Spleen (tissue), 11 donors: ENCODE measurements at regions not wholly inside any gene's neighbourhood (a gene's known extent, or its start where the extent isn't known, plus 50 kb on each side); places are given as distances from the start of the nearest gene placed in this dataset.

Source experiments
- DNase-seq: peaks from one replicate; pipeline ENCODE4 v3.0.0-alpha.2; 2020
- H3K27ac ChIP-seq, 8 donors: fragments of 200-600 bp; sonication (generic) in 7 of 8; 1 replicate in 4 of 8; 2 replicates in 4 of 8; pipeline versions ENCODE4 v1.5.0 to v1.8.0; 2016 to 2021; ENCODE audit warnings: inconsistent platforms in 4 of 8, mild to moderate bottlenecking in 4 of 8, moderate library complexity in 1 of 8
- H3K27me3 ChIP-seq, 7 donors: fragments of 200-600 bp; sonication (generic) in 6 of 7; replicated peaks in 1 of 7; 1 replicate in 4 of 7; 2 replicates in 3 of 7; pipeline versions ENCODE4 v1.5.0 to v1.8.0; 2016 to 2021; ENCODE audit warnings: inconsistent platforms in 3 of 7, mild to moderate bottlenecking in 1 of 7
- H3K36me3 ChIP-seq, 6 donors: fragments of 200-600 bp; sonication (generic) in 5 of 6; 1 replicate in 4 of 6; 2 replicates in 2 of 6; pipeline versions ENCODE4 v1.5.0 to v1.8.0; 2016 to 2021; ENCODE audit warnings: inconsistent platforms in 2 of 6
- H3K4me1 ChIP-seq, 6 donors: fragments of 200-600 bp; sonication (generic) in 5 of 6; 1 replicate in 3 of 6; 2 replicates in 3 of 6; pipeline versions ENCODE4 v1.5.0 to v1.8.0; 2016 to 2021; ENCODE audit warnings: inconsistent platforms in 3 of 6
- H3K4me3 ChIP-seq, 8 donors: fragments of 200-600 bp; sonication (generic) in 7 of 8; 1 replicate in 4 of 8; 2 replicates in 4 of 8; pipeline versions ENCODE4 v1.5.0 to v1.8.0; 2016 to 2021; ENCODE audit warnings: inconsistent platforms in 4 of 8, mild to moderate bottlenecking in 4 of 8, moderate library complexity in 2 of 8
- H3K9me3 ChIP-seq, 8 donors: fragments of 200-600 bp; sonication (generic) in 7 of 8; 1 replicate in 4 of 8; 2 replicates in 4 of 8; pipeline versions ENCODE4 v1.5.0 to v1.8.0; 2016 to 2021; ENCODE audit warnings: inconsistent platforms in 4 of 8
- POLR2A ChIP-seq, 3 donors: fragments of 450-650 bp; IDR thresholded peaks; one replicate each; pipeline ENCODE4 v1.5.1; 2017; ENCODE audit warnings: antibody characterized with exemption in 3 of 3, mild to moderate bottlenecking in 1 of 3
- POLR2AphosphoS5 ChIP-seq, 3 donors: sonication (generic); formaldehyde crosslinking; IDR thresholded peaks; one replicate each; pipeline ENCODE4 v1.5.1; 2017; ENCODE audit warnings: antibody characterized with exemption in 3 of 3
- whole genome bisulfite sequencing, 5 donors: extraction: QIAGEN DNeasy Blood & Tissue Kit in 3 of 5; methylation state at CpG; one replicate each; pipeline versions ENCODE4 v1.1.5 to v1.1.7; 2013 to 2018; 5-methylcytosine and 5-hydroxymethylcytosine counted together
- intact Hi-C: fragments of 100-400 bp; cut with DNase I; formaldehyde crosslinking; loops from one replicate; pipeline ENCODE4 v1.15.0; 2023; ENCODE audit warnings: low total_unique reads
- TF ChIP-seq, protein P1 (sequence below), 11 experiments: fragments of 200-600 bp in 7 of 11; fragments of 450-650 bp in 4 of 11; sonication (generic) in 4 of 11; IDR thresholded peaks in 8 of 11; conservative IDR thresholded peaks in 3 of 11; 1 replicate in 7 of 11; 2 replicates in 4 of 11; pipeline versions ENCODE4 v1.4.0 to v1.8.0; 2016 to 2021; ENCODE audit warnings: antibody characterized with exemption in 11 of 11, inconsistent platforms in 4 of 11, mild to moderate bottlenecking in 1 of 11
- donor health status: healthy with polysubstance abuse.
- donor health status: DM: no; HTN: no; CAD: no; lungs with moderate emphysema.
- donor health status: DM: no; HTN: no; CAD: no.
- donor health status: Bipolar disorder and iron deficiency.
- donor health status: healthy.
- donor health status: DM: no; HTN: no; CAD: no.
- donor health status: DM: yes; HTN: yes; CAD: no.

DNA sequence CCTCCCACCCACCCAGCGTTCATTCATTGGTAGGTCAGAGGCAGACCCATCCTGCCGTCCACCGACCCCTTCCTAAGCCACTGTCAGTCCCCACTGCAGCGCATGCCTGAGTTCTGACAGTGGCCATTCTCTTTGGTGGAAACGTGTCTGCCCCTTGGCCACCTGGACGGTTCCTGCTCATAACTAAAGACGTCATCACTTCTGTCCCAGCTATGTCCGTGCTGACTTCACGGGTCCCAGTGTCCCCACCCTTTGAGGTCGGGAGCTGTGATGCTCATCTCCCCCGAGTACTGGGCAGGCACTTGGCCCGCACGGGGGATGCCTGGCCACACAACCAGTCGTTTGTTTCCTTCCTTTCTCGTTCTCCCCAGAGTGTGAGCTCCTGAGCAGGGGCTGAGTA is 267.1 kb downstream of the C16orf95 start:
- Histone ChIP-seq H3K4me1 (peaks cover 0 to 8% (median 5%) of the 10 kb centered on the region in 6 donors), H3K9me3 (peaks cover 0 to 15% (median 0%) of the 10 kb centered on the region in 8 donors), H3K36me3 (no peaks in the 10 kb centered on the region), H3K27ac (no peak overlapping the region), H3K27me3 (peaks cover 0 to 38% (median 11%) of the 10 kb centered on the region in 7 donors), H3K4me3 (no peak overlapping the region)
- no peak for DNase-seq
- TF ChIP-seq, protein P1, sequence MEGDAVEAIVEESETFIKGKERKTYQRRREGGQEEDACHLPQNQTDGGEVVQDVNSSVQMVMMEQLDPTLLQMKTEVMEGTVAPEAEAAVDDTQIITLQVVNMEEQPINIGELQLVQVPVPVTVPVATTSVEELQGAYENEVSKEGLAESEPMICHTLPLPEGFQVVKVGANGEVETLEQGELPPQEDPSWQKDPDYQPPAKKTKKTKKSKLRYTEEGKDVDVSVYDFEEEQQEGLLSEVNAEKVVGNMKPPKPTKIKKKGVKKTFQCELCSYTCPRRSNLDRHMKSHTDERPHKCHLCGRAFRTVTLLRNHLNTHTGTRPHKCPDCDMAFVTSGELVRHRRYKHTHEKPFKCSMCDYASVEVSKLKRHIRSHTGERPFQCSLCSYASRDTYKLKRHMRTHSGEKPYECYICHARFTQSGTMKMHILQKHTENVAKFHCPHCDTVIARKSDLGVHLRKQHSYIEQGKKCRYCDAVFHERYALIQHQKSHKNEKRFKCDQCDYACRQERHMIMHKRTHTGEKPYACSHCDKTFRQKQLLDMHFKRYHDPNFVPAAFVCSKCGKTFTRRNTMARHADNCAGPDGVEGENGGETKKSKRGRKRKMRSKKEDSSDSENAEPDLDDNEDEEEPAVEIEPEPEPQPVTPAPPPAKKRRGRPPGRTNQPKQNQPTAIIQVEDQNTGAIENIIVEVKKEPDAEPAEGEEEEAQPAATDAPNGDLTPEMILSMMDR (IDR thresholded peaks at IDR 0.05 in 8 of 11, conservative IDR thresholded peaks at IDR 0.05 in 3 of 11): no peak
- TF ChIP-seq POLR2A (IDR thresholded peaks at IDR 0.05): no peak
- TF ChIP-seq POLR2AphosphoS5 (IDR thresholded peaks at IDR 0.05): no peak
- intact Hi-C loops: no loop called here
- WGBS, 5 donors: 82 to 91% (median 83%) methylated on average over 14 to 15 of the region's 15 CpGs

DNA sequence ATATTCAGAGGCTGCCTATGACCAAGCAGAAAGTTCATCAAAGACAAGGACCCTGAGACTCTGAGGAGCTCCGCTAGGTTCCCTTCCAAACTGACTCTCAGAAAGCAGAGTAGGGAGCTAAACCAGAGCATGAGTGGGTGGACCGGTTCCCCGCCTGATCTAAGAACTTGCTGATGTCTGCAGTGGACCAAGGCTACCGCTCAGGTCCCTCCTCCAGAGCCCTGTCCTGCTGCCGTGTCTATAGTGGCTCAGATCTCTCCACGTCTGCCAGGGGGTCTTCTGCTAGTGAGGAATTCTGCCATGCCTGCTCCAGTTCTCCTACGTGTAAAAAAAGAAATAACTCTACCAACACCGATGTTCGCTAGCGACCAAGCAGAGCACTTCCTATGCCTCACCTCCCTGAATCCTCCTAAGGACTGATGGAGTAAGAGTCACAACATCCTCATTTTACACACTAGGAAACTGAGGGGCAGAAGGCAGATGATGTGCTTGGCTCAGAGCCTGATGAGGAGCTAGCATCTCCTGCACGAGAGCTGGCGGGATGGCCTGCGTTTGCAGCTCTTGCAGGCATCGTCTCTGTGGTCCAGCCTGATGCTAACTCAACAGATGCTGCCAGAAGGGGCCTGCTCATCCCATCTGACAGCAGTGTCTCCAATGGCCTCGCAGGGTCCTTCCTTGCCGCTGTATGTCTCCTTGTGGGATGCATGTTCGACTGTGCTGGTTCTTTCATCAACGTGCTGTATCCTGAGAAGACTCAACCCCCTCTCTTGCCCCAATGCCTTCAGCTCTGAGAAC is 265.5 kb downstream of the C16orf95 start:
- no peaks in the 10 kb centered on the region for H3K36me3 ChIP-seq
- no peak overlapping the region for H3K4me3 ChIP-seq
- TF ChIP-seq, protein P1 (IDR thresholded peaks at IDR 0.05 in 8 of 11, conservative IDR thresholded peaks at IDR 0.05 in 3 of 11): no peak
- no peak for TF ChIP-seq POLR2A (IDR thresholded peaks at IDR 0.05)
- TF ChIP-seq POLR2AphosphoS5 (IDR thresholded peaks at IDR 0.05): no peak
- peaks cover 0 to 15% (median 0%) of the 10 kb centered on the region in 8 donors for H3K9me3 ChIP-seq
- intact Hi-C loops: no loop called here
- no peak for DNase-seq
- H3K27ac ChIP-seq: no peak overlapping the region
- peaks cover 0 to 43% (median 11%) of the 10 kb centered on the region in 7 donors for H3K27me3 ChIP-seq
- peaks cover 0 to 8% (median 5%) of the 10 kb centered on the region in 6 donors for H3K4me1 ChIP-seq
- WGBS, 5 donors: 80 to 90% (median 82%) methylated on average over 10 to 18 of the region's 18 CpGs

DNA sequence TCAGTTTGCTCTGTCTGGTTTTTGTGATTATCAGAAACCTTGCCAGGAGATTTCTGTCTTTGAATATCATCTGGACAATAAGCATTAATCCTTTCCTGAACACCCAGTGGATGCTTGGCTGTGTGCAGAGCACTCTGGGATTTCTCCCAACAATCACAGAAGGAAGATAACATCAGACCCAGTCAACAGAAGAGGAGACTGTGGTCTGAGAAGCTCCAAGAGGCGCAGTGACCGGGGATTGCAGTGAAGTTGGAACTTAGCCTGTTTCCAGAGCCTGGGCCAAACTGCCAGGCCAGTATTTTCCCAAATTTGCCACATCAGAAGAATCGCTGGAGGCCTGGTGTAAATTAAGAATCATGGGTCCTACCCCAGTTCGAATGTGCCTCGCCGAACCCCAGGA is 264.7 kb downstream of the C16orf95 start:
- peaks cover 0 to 47% (median 11%) of the 10 kb centered on the region in 7 donors for H3K27me3 ChIP-seq
- DNase-seq: no peak
- no peak for TF ChIP-seq POLR2A (IDR thresholded peaks at IDR 0.05)
- TF ChIP-seq, protein P1 (IDR thresholded peaks at IDR 0.05 in 8 of 11, conservative IDR thresholded peaks at IDR 0.05 in 3 of 11): no peak
- no peak for TF ChIP-seq POLR2AphosphoS5 (IDR thresholded peaks at IDR 0.05)
- H3K4me1 ChIP-seq: peaks cover 0 to 8% (median 5%) of the 10 kb centered on the region in 6 donors
- no peak overlapping the region for H3K27ac ChIP-seq
- 75 to 84% (median 80%) methylated on average over 6 of the region's 6 CpGs for WGBS, 5 donors
- H3K4me3 ChIP-seq: no peak overlapping the region
- H3K36me3 ChIP-seq: no peaks in the 10 kb centered on the region
- intact Hi-C loops: no loop called here
- H3K9me3 ChIP-seq: peaks cover 0 to 15% (median 0%) of the 10 kb centered on the region in 8 donors
